ENCODE measurements at regions not wholly inside any gene's neighbourhood (a gene's known extent, or its start where the extent isn't known, plus 50 kb on each side); places are given as distances from the start of the nearest gene placed in this dataset.

DNA sequence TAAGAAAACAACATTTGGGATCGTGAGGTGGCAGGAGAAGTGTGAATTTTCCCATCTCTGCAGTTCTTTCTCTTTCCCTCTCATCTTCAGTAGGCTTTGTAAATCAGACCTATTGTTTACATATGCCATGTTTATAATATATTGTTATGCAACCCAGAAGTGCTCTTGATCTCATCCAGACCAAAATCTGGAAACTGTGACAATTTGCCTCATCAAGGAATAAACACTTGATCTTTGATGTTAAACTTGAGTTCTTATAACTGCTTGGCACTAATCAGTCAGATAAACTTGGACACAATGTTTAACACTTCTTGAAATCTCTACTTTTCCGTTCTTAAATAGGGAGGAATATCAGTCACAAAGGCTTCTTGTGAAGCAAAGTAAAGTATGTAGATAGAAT is 384.7 kb downstream of the DMRT2 start:
- no peak for DNase-seq

DNA sequence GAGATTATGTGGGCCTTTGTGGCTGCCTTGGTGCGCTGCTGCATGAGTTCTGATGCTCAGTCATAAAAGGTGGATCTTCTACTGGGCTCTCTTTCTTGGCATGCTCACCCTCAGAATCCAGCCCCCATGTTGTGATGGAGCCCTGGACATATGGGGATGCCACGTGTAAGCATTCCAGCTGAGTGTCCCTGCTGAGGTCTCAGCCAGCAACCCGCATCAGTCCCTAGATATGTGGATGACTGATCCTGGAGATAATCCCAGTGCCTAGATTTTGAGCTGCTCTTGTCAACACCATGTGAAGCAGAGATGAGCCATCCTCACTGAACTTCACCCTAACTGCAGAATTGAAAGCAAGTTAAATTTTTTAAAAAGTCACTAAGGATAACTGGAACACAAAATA is 390.1 kb downstream of the DMRT2 start:
- no peak for DNase-seq

DNA sequence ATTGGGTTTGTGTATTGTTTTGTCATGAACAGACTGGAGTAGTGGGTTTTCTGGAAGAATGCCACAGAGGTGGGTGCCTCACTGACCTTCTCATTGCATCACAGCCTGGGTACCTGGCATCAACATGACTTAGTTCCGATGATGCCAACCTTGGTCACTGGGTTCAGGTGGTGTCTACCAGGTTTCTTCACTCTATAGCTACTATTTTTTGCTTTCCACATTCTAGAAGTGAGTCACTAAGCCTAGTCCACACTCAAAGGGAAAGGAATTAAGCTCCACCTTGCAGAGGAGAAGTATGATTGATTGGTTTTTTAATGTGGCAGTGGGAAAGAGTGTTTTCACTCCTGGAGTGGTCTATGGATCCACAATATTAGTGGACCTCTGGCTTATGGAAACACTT is 391.9 kb downstream of the DMRT2 start:
- DNase-seq: no peak

DNA sequence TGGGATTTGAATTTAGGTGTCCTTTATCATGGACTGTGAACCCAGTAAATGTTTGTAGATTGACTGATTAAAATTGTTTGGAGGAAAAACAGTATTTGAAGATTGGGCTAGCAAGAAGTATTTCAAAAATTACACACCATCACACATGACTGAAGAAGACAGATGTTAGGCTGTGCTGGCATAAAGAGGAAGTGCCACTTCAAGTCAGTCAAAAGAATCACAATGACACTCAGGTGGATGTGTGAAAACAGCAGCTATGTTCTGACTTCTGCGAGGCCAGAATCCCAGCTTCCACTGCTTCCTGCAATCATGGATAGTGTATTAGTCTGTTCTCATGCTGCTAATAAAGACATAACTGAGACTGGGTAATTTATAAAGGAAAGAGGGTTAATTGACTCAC is 393.3 kb downstream of the DMRT2 start:
- DNase-seq: no peak

GRCh38 chr9:1446671-1447070 is 396.5 kb downstream of the DMRT2 start:
- no peak for DNase-seq

GRCh38 chr9:1453636-1454035 is 403.5 kb downstream of the DMRT2 start:
- no peak for DNase-seq

- no peak for DNase-seq
Measured at GRCh38 chr9:1454211-1454610, 404.1 kb downstream of the DMRT2 start.

GRCh38 chr9:1454616-1455347 is 404.6 kb downstream of the DMRT2 start:
- DNase-seq: peak; percentile 30

- DNase-seq: no peak
Measured at GRCh38 chr9:1455766-1456165, 405.6 kb downstream of the DMRT2 start.

- DNase-seq: no peak
Measured at GRCh38 chr9:1456301-1457024, 406.3 kb downstream of the DMRT2 start.

GRCh38 chr9:1457460-1457859 is 407.3 kb downstream of the DMRT2 start:
- no peak for DNase-seq

GRCh38 chr9:1458503-1458902 is 408.3 kb downstream of the DMRT2 start:
- DNase-seq: peak; percentile 90

DNA sequence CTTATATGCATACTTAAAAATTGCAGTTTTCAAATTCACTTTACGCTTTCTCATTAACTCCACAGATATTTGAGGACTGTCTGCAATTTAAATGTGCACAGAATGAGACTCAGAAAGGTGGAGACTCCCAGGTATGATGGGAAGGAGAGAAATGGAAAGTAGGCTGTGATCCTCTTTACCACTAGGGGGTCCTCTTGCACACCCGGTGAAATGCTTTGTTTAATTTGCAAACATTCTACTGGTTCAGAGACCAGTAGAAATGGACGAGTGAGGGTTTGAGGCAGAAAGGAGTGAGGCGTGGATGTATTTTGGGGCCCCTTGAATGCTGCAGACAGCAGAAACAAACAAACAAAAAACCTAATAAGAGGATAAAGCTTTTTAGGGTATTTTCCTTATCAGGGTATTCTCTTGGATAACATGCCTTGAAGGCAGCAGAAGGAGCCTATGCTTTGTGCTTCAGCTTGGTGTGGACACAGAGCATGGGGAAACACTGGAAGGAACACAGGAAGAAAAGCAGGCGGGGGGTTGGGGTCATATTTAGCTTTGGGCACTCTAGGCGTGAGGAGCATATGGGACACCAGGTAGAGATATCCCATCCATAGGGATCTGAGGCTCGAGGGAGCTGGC is 410.1 kb downstream of the DMRT2 start:
- DNase-seq: no peak

- DNase-seq: no peak
Measured at GRCh38 chr9:1461812-1462211, 411.7 kb downstream of the DMRT2 start.

GRCh38 chr9:1462626-1463308 is 412.6 kb downstream of the DMRT2 start:
- DNase-seq: no peak

DNA sequence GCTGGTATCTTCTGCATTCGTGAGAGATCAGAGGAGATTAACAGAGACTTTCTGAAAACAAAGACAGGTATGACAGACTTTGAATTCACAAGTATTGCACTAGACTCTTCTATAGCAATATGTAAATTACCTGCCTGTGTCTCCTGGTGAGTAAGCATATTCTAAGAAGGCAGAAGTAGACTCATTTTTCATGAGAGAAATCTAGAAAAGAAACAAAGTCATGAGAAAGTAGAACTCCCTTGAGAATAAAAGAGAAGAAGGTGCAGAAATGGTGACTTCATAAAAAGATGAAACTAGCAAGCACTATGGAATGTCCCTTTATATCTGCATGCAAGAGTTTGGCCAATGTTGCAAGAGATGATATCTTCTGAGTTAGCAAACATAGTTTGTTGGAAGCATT is 419.8 kb downstream of the DMRT2 start:
- DNase-seq: no peak

DNA sequence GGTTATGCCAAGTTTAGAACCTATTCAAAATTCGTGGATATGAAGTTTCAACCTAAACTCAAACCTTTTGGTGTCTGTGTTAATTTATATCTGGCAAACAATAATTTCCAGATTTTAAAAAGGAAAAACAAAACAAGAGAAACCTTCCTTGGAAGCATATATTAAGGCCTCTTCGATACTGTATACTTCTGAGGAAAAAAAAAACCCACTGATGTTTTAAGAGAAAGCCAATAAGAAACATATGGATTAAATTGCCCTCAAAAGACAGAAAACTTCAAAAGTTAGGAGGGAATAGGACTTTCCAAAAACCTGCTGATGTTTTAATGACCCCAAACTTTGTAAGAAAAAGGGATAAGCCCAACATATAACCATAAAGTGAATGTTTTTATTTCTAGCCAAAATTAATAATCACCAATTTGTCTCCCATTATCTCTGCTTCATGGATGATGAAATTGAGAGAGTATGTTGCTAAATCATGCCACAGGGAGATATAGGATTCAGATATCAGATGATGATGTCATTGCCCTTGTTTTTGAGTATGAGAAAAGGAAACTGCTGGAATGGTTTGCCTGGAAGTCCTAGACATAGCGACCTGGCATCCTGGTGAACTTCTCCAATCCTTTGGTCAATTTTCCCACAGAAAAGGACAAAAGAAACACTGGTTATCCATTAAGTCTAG is 423.9 kb downstream of the DMRT2 start:
- DNase-seq: peak; percentile 6

DNA sequence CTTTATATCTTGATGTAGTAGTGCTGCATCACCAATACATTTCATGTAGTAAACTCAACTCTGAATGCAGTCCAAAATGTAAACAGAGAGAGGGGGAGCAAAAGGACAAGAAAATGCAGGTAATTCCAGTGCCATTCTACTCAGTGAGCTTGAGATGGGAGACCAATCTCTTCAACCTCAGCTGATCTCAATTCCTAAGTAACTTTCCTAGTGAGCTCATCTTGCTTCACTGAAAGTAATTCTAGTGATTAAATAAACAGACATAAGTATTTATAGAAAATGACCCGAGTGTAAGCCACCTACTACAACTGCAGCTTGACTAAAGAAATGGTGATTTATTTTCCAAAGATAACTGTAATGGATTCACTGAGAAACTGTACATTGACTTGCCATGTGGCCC is 424.5 kb downstream of the DMRT2 start:
- DNase-seq: no peak

- peak; percentile 3 for DNase-seq
Measured at GRCh38 chr9:1490341-1491232, 440.4 kb downstream of the DMRT2 start.

GRCh38 chr9:1492156-1492555 is 442.0 kb downstream of the DMRT2 start:
- no peak for DNase-seq

- DNase-seq: no peak
Measured at GRCh38 chr9:1495282-1496030, 445.3 kb downstream of the DMRT2 start.

Data from fibroblast of upper back skin (primary cell).